ENCODE measurements at regions not wholly inside any gene's neighbourhood (a gene's known extent, or its start where the extent isn't known, plus 50 kb on each side); places are given as distances from the start of the nearest gene placed in this dataset.

GRCh38 chr15:47506329-47507100 lies 210.8 kb upstream of the SEMA6D start:
- Histone ChIP-seq H3K79me1 (ENCODE audit: low read depth in 1 of 2, low read length in 2 of 2) (no peaks in the 10 kb centered on the region), H3K9me3 (ENCODE audit: control insufficient read depth, insufficient read depth, low read length) (no peaks in the 10 kb centered on the region), H2BK5ac (ENCODE audit: low read depth, low read length, poor library complexity, severe bottlenecking) (no peak overlapping the region), H2BK20ac (ENCODE audit: low read depth, low read length) (no peak overlapping the region), H3K27me3 (ENCODE audit: control insufficient read depth, insufficient read depth, low read length) (no peaks in the 10 kb centered on the region), H3K4me2 (ENCODE audit: low read depth, low read length) (no peak overlapping the region; the same call in 1 of the 2 replicates), H4K91ac (ENCODE audit: insufficient read depth, low read depth, low read length) (no peak overlapping the region), H2AFZ (replicated peaks; ENCODE audit: low read length, poor library complexity) (no peak overlapping the region), H3K23ac (ENCODE audit: low read depth, low read length) (no peak overlapping the region), H2AK5ac (ENCODE audit: low read depth, low read length) (no peak overlapping the region), H3K9ac (ENCODE audit: low read depth, low read length) (no peak overlapping the region), H4K8ac (ENCODE audit: low read depth in 2 of 2, low read length in 2 of 2) (no peak overlapping the region), H3K9me1 (ENCODE audit: insufficient read depth, low read length) (no peaks in the 10 kb centered on the region), H3K4me3 (ENCODE audit: insufficient read depth, low read depth, low read length) (no peak overlapping the region), H2BK120ac (ENCODE audit: low read depth, low read length) (no peak overlapping the region), H3K4me1 (ENCODE audit: control insufficient read depth, insufficient read depth, low read length) (peaks cover 4% of the 10 kb centered on the region; the same call in 1 of the 2 replicates), H2AK9ac (replicated peaks; ENCODE audit: low read depth, low read length, poor library complexity) (no peak overlapping the region), H3K14ac (replicated peaks; ENCODE audit: low read depth, low read length) (no peak overlapping the region), H2BK15ac (ENCODE audit: low read depth, low read length) (no peak overlapping the region), H3K4ac (ENCODE audit: low read depth, low read length) (no peak overlapping the region), H4K20me1 (ENCODE audit: insufficient read depth, low read length) (no peaks in the 10 kb centered on the region), H3K36me3 (ENCODE audit: control insufficient read depth, insufficient read depth, low read length) (no peaks in the 10 kb centered on the region), H3K27ac (ENCODE audit: insufficient read depth, low read length) (no peak overlapping the region), H3K18ac (ENCODE audit: low read depth, low read length) (no peak overlapping the region), H4K5ac (ENCODE audit: low read depth, low read length) (no peak overlapping the region; the same call in 1 of the 2 replicates), H3K56ac (ENCODE audit: extremely low read depth, insufficient read depth, low read length) (no peak overlapping the region)
- DNase-seq (peak; percentile 74), ATAC-seq (ENCODE audit: low read depth) (peak; percentile 35; the same call in 1 of the 2 replicates)
- dilution Hi-C loops (cut with HindIII; ENCODE audit: low sequenced_read_pairs, unreplicated experiment) (no loop called here), in situ Hi-C loops (cut with MboI; ENCODE audit: low sequenced_read_pairs) (no loop called here), intact Hi-C loops (cut with micrococcal nuclease) (no loop called here)
- POLR2A ChIA-PET (ENCODE audit: unreplicated experiment) = no interaction called here
- TF ChIP-seq MAZ (IDR thresholded peaks at IDR 0.05; ENCODE audit: borderline replicate concordance, low read depth, low read length) (no peak), POLR2A (IDR thresholded peaks at IDR 0.05; ENCODE audit: low read depth, low read length) (no peak), MAFK (IDR thresholded peaks at IDR 0.05; ENCODE audit: low read depth, low read length) (no peak), CTCF (conservative IDR thresholded peaks at IDR 0.05; ENCODE audit: low read depth, low read length) (no peak), MXI1 (IDR thresholded peaks at IDR 0.05; ENCODE audit: borderline replicate concordance, low read depth, low read length) (no peak), USF2 (IDR thresholded peaks at IDR 0.05; ENCODE audit: low read depth, low read length) (no peak), CEBPB (IDR thresholded peaks at IDR 0.05; ENCODE audit: low read depth, low read length) (no peak), RCOR1 (IDR thresholded peaks at IDR 0.05; ENCODE audit: insufficient replicate concordance, low read length) (no peak), CHD1 (IDR thresholded peaks at IDR 0.05; ENCODE audit: low read depth, low read length) (no peak), FOS (IDR thresholded peaks at IDR 0.05; ENCODE audit: low read depth, low read length) (no peak), ELK1 (IDR thresholded peaks at IDR 0.05; ENCODE audit: borderline replicate concordance, low read depth, low read length) (no peak), RAD21 (IDR thresholded peaks at IDR 0.05; ENCODE audit: low read length) (no peak), BHLHE40 (IDR thresholded peaks at IDR 0.05; ENCODE audit: low read depth, low read length) (no peak), SMC3 (IDR thresholded peaks at IDR 0.05; ENCODE audit: low read depth, low read length) (no peak), RFX5 (IDR thresholded peaks at IDR 0.05; ENCODE audit: low read depth, low read length) (no peak), NFE2L2 (IDR thresholded peaks at IDR 0.05; ENCODE audit: low read depth, low read length) (no peak)
- CTCF ChIA-PET = interaction anchor here (1.1 kb wide), 1 partner anchor 9 kb away, joined by 3 read pairs; no protein-coding TSS in a partner anchor
- no TSS peak for BruUV-seq (replicated peaks)
- WGBS, 2 experiments (ENCODE audit: extremely low coverage in 2 of 2, insufficient read length in 1 of 2) = no CpG with 5 or more reads among the region's 8 CpGs

All from IMR-90 (cell line).